Panc1 (cell line): ENCODE measurements at regions not wholly inside any gene's neighbourhood (a gene's known extent, or its start where the extent isn't known, plus 50 kb on each side); places are given as distances from the start of the nearest gene placed in this dataset.
"Not testable (repeated sequence)": the region's sequence is repeated elsewhere in the genome, so short reads cannot be mapped to it uniquely, and the experiment has no call there.

Experiments
- ATAC-seq: fragments of 200-7000 bp; cut with Tn5 transposase; 2 replicates; pipeline ENCODE4 v1.9.1; 2020; ENCODE audit warnings: mild to moderate bottlenecking, moderate library complexity
- BruUV-seq: library from RNA; stranded (reverse); fragments of 400-500 nt; replicated peaks from 2 replicates; lab custom pipeline; 2021; lab: Mats Ljungman, UMichigan
- CTCF ChIA-PET: fragments of 300-600 bp; sonication (Branson Sonifier 250); formaldehyde crosslinking; loops from one replicate; lab custom pipeline; 2022; ENCODE audit warnings: antibody characterized with exemption; lab: Charles Lee
- POLR2A ChIA-PET: fragments of 300-600 bp; sonication (Branson Sonifier 250); formaldehyde crosslinking; loops from one replicate; lab custom pipeline; 2022; ENCODE audit warnings: antibody characterized with exemption; lab: Charles Lee
- DNase-seq: peaks from one replicate; pipeline ENCODE4 v3.0.0-alpha.2; 2010; ENCODE audit warnings: low read depth, low spot score
- H3K27ac ChIP-seq: 2 replicates; pipeline ENCODE4 v1.5.1; 2011; ENCODE audit warnings: mild to moderate bottlenecking, low read length, inconsistent platforms
- H3K27me3 ChIP-seq: fragments of 200-500 bp; sonication (Bioruptor generic); 2 replicates; pipeline ENCODE4 v1.6.0; 2014; ENCODE audit warnings: low read length, inconsistent platforms; ENCODE audit not compliant: control insufficient read depth, insufficient read depth
- H3K36me3 ChIP-seq: fragments of 200-500 bp; sonication (Bioruptor generic); 2 replicates; pipeline ENCODE4 v1.5.1; 2014; ENCODE audit warnings: inconsistent platforms, mild to moderate bottlenecking, low read length, moderate library complexity; ENCODE audit not compliant: control insufficient read depth, insufficient read depth
- H3K4me1 ChIP-seq: 2 replicates; pipeline ENCODE4 v1.5.1; 2011; ENCODE audit warnings: inconsistent platforms, mild to moderate bottlenecking, low read length, moderate library complexity; ENCODE audit not compliant: control insufficient read depth, insufficient read depth
- H3K4me3 ChIP-seq, 2 experiments: 2 replicates each; pipeline ENCODE4 v1.5.1; 2011 to 2012; ENCODE audit warnings: low read depth in 2 of 2, low read length in 2 of 2, mild to moderate bottlenecking in 2 of 2, inconsistent platforms in 1 of 2, moderate library complexity in 1 of 2
- H3K9me3 ChIP-seq: fragments of 200-500 bp; sonication (Bioruptor generic); 2 replicates; pipeline ENCODE4 v1.5.1; 2014; ENCODE audit warnings: low read depth, mild to moderate bottlenecking, inconsistent platforms, low read length, moderate library complexity; ENCODE audit not compliant: control insufficient read depth, insufficient read depth
- CTCF ChIP-seq: fragments of 450-650 bp; IDR thresholded peaks from 2 replicates; pipeline ENCODE4 v1.5.1; 2017; ENCODE audit warnings: mild to moderate bottlenecking
- POLR2AphosphoS5 ChIP-seq: IDR thresholded peaks from 2 replicates; pipeline ENCODE4 v1.6.1; 2012; ENCODE audit warnings: mild to moderate bottlenecking, low read depth, low read length, moderate library complexity
- REST ChIP-seq, 2 experiments: IDR thresholded peaks; 2 replicates each; pipeline ENCODE4 v1.6.1; 2011 to 2012; ENCODE audit warnings: low read depth in 2 of 2, control low read depth in 1 of 2, low read length in 1 of 2, mild to moderate bottlenecking in 1 of 2, moderate library complexity in 1 of 2; ENCODE audit not compliant: insufficient read depth in 1 of 2
- SIN3A ChIP-seq: IDR thresholded peaks from 2 replicates; pipeline ENCODE4 v1.6.1; 2012; ENCODE audit warnings: low read depth, mild to moderate bottlenecking, low read length, moderate library complexity, borderline replicate concordance; ENCODE audit not compliant: insufficient read depth
- TCF7L2 ChIP-seq: IDR thresholded peaks from 2 replicates; pipeline ENCODE4 v1.6.1; 2011; ENCODE audit warnings: mild to moderate bottlenecking, low read depth, low read length, inconsistent platforms
- in situ Hi-C: cut with HindIII; loops from 2 replicates; pipeline ENCODE4 v1.10.0; 2016; ENCODE audit warnings: low sequenced_read_pairs, low pct_unique_long_range_greater_than_20kb
- intact Hi-C: fragments of 100-400 bp; cut with micrococcal nuclease; formaldehyde crosslinking; loops from one replicate; pipeline ENCODE4 v1.10.0; 2022; ENCODE audit not compliant: unreplicated experiment

GRCh38 chrX:112473654-112474053, 206.1 kb downstream of the LHFPL1 start:
- intact Hi-C loops (no loop called here), in situ Hi-C loops (no loop called here)
- Histone ChIP-seq H3K27me3 (no peaks in the 10 kb centered on the region), H3K27ac (no peak overlapping the region), H3K9me3 (no peaks in the 10 kb centered on the region), H3K4me3 (no peak overlapping the region), H3K4me1 (no peaks in the 10 kb centered on the region), H3K36me3 (no peaks in the 10 kb centered on the region)
- DNase-seq, result no peak
- ChIA-PET CTCF (no interaction called here), POLR2A (no interaction called here)
- BruUV-seq, result no TSS peak
- no peak for TF ChIP-seq CTCF
- TF ChIP-seq POLR2AphosphoS5, result no peak
- TF ChIP-seq SIN3A, result no peak
- TF ChIP-seq TCF7L2, result no peak
- no peak for TF ChIP-seq REST (IDR thresholded peaks at IDR 0.05; ENCODE audit: insufficient read depth in 1 of 2, low read depth in 2 of 2, low read length in 1 of 2)
- no peak for ATAC-seq

GRCh38 chrX:112470551-112470950, 209.2 kb downstream of the LHFPL1 start:
- Histone ChIP-seq H3K27ac (no peak overlapping the region), H3K4me1 (no peaks in the 10 kb centered on the region), H3K9me3 (no peaks in the 10 kb centered on the region), H3K27me3 (no peaks in the 10 kb centered on the region), H3K36me3 (no peaks in the 10 kb centered on the region), H3K4me3 (no peak overlapping the region)
- POLR2A ChIA-PET, result no interaction called here
- in situ Hi-C loops (no loop called here), intact Hi-C loops (no loop called here)
- CTCF ChIA-PET, result no interaction called here
- ATAC-seq (no peak), DNase-seq (no peak)
- no TSS peak for BruUV-seq
- TF ChIP-seq POLR2AphosphoS5, result no peak
- TF ChIP-seq SIN3A, result no peak
- no peak for TF ChIP-seq REST (IDR thresholded peaks at IDR 0.05; ENCODE audit: insufficient read depth in 1 of 2, low read depth in 2 of 2, low read length in 1 of 2)
- no peak for TF ChIP-seq TCF7L2
- no peak for TF ChIP-seq CTCF

GRCh38 chrX:112461949-112462450, 217.7 kb downstream of the LHFPL1 start:
- CTCF ChIA-PET, H3K9me3 ChIP-seq, H3K4me1 ChIP-seq, H3K27ac ChIP-seq, POLR2A ChIA-PET, BruUV-seq, H3K4me3 ChIP-seq, H3K36me3 ChIP-seq, H3K27me3 ChIP-seq, ATAC-seq, DNase-seq, intact Hi-C loops, in situ Hi-C loops: not testable (repeated sequence)
